Spleen (tissue), 7 donors: ENCODE measurements at regions not wholly inside any gene's neighbourhood (a gene's known extent, or its start where the extent isn't known, plus 50 kb on each side); places are given as distances from the start of the nearest gene placed in this dataset.

Experiments
- CTCF ChIP-seq, 11 experiments: fragments of 200-600 bp in 7 of 11; fragments of 450-650 bp in 4 of 11; sonication (generic) in 4 of 11; IDR thresholded peaks in 8 of 11; conservative IDR thresholded peaks in 3 of 11; 1 replicate in 7 of 11; 2 replicates in 4 of 11; pipeline versions ENCODE4 v1.4.0 to v1.8.0; 2016 to 2021; ENCODE audit warnings: antibody characterized with exemption in 11 of 11, inconsistent platforms in 4 of 11, mild to moderate bottlenecking in 1 of 11
- POLR2A ChIP-seq, 3 donors: fragments of 450-650 bp; IDR thresholded peaks; one replicate each; pipeline ENCODE4 v1.5.1; 2017; ENCODE audit warnings: antibody characterized with exemption in 3 of 3, mild to moderate bottlenecking in 1 of 3
- POLR2AphosphoS5 ChIP-seq, 3 donors: sonication (generic); formaldehyde crosslinking; IDR thresholded peaks; one replicate each; pipeline ENCODE4 v1.5.1; 2017; ENCODE audit warnings: antibody characterized with exemption in 3 of 3
- donor health status: DM: no; HTN: no; CAD: no; lungs with moderate emphysema.
- donor health status: DM: no; HTN: no; CAD: no.
- donor health status: DM: no; HTN: no; CAD: no.

- TF ChIP-seq POLR2A (IDR thresholded peaks at IDR 0.05): no peak
- TF ChIP-seq CTCF (IDR thresholded peaks at IDR 0.05 in 8 of 11, conservative IDR thresholded peaks at IDR 0.05 in 3 of 11): no peak
- TF ChIP-seq POLR2AphosphoS5 (IDR thresholded peaks at IDR 0.05): no peak
Measured at GRCh38 chr11:42049186-42049585, 589.7 kb upstream of the LRRC4C start.
